AG08395 (cell line): ENCODE measurements at regions not wholly inside any gene's neighbourhood (a gene's known extent, or its start where the extent isn't known, plus 50 kb on each side); places are given as distances from the start of the nearest gene placed in this dataset.

Experiments
- DNase-seq: peaks from one replicate; pipeline ENCODE4 v3.0.0; 2012; ENCODE audit warnings: mixed read lengths, low spot score

DNA sequence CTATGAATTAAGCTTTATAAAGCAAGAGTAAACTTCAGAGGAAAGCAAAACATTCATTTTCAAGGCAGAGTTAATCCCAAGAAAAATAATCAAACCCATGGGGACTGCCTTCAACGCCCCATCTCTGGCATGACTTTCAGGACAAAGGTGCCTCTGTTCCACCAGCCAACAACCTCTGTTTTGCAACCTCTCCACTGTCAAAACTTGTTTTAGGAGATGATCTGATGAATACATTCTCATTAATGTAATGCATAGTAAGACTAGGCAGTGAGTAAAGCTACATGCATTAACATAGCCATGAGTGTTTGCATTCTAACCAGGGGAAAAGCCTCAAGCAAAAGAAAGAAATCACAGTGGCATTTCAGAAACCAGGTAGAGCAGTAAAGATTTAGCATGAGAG lies 357.0 kb downstream of the FBXO15 start:
- no peak for DNase-seq

DNA sequence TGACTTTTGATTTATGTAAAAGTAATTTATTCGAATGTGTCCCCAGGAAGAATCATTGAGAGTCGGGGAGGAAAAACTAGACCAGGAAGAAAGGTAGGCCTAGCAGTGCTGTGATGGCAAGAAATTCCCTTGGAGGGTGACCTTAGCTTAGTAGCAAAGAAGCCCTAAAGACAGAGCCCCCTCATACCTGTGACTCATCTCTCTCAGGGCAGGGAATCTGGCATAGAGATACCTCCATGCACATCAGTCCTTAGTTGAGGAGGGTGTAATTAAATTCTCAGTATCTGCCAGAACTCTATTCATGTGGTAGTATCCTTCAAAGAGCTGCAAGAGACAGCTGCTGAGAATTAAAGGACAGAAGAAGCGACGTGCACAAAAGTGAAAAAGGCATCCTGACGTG lies 360.3 kb downstream of the FBXO15 start:
- no peak for DNase-seq

DNA sequence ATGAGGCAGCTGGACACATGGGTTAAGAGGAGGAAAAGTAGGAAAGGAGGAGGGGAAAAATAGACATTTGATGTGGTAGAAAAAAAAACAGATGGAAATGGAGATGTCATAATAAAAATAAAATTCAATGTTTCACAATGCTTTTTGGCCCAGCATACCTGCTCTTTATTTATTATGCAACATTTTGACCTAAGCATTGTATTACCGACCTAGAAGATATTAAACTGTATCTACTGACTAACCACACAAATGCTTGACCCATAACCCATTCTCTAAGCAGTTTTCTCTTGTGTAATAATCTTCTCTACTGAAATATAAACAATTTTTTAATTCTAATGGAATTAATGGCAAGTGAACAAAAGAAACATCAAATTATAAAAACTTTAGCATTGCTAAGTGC lies 362.3 kb downstream of the FBXO15 start:
- DNase-seq = no peak

DNA sequence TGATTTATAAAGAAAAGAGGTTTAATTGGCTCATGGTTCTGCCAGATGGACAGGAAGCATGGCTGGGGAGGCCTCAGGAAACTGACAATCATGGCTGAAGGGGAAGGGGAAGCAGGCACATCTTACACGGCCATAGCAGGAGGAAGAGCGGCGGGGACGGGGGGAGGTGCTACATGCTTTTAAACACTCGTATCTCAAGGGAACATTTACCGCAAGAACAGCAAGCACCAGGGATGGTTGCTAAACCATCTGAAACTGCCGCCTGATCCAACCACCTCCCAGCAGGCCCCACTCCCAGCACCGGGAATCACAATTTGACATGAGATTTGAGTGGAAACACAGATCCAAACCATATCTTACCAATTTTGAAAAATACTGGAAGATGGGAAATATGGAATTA lies 362.8 kb downstream of the FBXO15 start:
- DNase-seq = no peak

DNA sequence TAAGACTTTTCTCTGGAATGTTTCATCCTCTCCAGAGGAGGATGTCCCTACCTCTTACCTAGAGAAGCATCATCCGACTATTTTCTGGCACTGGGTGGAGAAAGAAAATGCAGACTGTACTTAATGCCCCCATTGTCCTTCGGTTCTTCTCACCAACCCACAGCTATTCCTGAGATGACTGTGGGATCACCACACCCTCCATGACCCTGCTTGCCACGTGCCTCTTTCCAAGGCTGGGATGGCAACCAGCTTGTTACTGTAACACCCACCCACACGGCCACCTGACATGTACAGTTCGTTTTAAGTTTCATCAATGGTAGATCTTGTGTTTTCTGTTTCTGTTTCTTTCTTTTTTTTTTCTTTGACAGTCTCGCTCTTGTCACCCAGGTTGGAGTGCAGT lies 365.2 kb downstream of the FBXO15 start:
- DNase-seq = no peak

DNA sequence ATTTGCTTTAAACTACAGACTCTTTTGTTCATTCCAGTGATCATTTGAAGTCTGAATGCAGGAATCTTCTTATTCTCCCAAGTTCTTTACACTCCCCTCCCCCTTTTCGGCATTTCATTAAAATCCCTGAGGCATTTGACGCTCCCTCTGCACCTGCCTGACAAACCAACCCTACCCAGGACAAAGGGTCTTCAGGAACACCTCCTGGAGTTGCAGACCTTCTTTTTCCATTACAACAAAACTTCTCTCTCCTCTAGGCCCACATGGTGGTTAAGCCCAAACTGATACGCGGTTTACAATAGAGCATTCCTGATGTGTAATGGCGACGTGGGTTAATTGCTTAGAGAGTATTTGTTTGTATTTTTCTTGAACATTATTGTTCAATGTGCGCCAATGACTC lies 367.4 kb downstream of the FBXO15 start:
- no peak for DNase-seq

DNA sequence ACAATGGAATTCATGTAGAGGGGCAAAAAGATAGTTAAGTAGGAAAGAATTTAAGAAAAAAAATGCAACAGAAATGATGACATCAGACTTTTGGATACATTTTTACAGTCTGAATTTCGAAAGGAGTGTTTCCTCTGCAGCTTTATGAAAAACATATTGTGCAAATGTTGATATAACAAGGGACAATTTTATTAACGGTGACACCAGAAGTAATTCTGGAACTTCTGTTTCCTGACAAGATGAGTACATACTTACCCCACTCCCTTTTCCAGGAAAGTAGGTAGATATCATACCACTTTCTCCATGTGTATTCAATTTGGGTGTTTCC lies 369.6 kb downstream of the FBXO15 start:
- DNase-seq = no peak

DNA sequence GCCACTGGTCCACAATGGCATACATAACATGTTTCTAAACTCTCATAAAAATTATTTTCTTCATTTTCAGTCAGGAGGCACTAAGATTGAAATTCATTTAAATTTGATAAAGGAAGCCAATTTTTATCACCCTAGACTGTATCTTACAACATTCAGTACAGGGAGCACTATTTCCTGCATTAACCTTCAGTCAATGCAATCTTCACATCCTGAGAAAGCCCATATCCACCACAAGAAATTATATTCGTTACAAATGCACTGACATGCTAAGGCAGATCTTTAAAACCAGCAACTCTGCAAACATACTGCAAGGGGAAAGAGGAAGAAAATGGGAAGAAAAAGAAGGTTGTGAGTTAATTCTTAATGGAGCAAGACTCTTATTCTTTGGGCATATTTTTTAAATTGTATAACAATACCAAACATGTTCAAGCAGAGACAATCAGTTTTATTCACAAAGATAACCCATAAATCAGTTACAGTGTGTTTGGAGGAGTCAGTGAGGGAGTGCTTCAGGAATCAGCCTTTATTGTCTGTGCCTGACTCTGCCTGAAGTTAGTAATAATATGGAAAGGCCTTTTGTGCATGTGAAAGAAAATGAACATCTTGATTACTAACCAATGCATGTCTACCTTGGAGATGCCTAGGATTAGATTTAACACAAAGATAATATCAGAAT lies 370.1 kb downstream of the FBXO15 start:
- no peak for DNase-seq

DNA sequence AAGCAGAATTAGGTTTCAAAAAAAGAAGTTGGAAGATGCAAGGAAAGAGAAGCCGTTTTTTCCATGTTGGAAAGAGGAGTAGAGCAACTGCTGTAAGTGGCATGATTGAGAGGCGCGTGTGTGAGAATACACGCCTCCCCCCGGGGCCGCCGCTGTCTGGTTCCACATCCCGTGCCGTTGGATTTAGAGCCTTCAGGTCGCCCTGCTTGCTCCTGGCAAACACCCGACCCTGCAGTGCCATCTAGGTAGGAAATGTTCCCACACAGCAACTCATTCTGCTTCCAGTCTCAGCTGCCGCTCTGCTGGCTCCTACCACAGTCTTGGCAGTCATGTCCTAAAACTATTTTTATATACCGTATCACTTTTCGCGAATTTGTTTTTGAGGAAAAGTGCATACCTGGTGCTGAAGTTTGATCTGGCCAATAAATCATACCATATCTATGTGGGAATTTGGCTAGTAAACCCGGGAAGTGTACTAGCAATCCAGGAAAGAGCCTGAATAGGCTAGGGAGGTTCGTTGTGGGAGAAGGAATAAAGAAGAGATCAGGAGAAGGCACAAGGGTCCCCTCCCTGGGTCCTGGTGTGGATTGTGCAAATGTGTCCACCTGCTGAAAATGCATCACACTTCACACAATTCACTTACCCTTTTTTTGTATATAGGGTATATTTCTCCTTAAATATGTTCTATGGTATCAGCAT lies 372.7 kb downstream of the FBXO15 start:
- DNase-seq = no peak

DNA sequence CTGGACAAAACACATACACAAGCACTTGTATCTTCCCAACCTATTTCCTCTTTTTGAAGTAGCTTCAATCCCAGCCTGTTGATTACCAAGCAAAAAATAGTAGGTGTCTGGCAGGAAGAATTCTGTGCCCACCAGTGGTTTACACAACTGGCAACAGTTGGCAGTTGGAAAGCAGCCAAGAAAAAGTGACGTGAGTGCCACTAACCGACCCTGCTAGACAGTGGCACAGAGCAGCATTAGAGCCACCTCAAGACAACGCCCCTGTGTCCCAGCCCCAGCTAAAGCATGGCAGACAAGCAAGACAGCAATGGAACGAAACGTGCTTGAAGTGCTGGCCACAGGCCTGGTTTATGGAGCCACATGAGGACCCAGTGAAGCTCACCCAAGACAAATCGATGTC lies 379.6 kb downstream of the FBXO15 start:
- DNase-seq = no peak

DNA sequence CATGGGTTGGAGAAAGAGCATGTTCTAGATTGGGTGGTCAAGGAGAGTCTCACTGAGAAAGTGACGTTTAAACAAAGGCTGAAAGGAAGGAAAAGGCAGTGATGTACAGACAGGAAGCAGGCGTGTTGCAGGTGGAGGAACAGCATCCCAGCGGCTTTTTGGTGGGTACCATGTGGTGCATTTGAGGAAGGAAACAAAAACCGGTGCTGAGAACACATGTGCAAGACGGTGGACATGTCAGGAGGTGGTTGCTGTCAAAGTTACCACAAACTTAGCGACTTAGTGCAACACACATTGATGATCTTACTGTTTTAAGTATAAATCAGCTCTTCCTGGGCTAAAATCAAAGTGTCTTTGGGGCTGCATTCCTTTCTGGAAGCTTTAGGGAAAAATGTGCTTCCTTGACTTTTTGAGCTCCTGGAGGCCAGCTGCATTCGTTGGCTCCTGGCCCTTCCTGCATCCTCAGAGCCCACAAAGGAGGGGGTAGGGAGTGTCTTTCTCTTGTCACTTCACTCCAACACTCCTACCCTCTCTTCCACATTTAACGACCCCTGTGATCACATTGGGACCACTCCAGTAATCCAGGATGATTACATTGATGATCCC lies 380.6 kb downstream of the FBXO15 start:
- no peak for DNase-seq

DNA sequence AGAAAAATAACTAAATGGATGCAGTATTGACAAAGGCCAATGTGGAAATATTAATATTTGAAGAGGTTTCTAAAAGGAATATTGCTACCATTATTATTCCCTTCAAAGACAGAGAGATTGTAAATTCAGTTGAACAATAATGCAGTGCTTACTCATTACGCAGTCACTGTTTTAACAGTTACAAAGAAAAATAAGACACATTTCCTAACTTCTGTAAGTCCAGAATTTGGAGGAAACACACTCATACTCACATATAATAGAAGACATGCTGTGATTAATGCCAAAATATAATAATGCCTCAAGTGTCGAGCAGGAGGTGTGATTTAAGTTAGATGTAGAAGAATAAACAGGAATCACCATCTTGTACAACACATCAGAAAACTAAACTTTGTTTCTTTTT lies 389.2 kb downstream of the FBXO15 start:
- no peak for DNase-seq

DNA sequence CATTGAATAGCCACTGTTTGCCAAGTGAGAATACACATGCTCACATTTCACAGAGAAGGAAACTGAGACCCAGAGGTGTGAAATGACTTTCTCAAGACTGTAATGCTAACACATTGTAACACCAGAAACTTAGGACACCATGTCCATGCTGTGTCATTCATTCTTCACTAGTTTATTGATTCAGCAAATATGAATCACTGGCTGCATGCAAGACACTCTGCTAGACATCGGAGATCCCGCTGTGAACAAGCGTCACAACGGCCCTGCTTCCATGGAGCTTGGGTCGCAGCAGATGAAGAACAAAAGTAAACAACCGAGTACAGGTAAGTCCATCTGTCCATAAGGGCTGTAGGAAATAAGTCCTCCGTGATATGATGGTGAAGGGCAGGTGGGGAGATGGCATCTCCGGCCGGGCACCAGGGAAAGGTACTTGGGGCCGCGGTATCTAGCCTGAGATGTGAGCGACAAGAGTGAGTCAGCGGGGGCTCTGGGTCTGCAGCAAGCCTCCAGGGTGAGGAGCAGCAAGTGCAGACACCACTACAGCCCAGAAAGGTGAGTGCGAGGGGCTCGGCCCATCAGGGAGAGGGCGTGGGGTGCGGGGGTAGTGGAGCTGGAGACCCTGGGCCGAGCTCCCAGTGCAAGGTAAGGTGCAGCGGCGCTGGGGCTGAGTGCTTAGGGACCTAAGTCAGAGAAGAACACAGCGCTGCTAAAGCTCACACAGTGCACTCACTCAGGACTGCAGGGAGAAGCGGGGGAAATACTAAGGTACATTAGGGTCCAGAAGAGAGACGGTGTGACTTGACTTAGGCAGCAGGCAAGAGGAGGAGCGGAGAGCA lies 391.2 kb downstream of the FBXO15 start:
- no peak for DNase-seq

DNA sequence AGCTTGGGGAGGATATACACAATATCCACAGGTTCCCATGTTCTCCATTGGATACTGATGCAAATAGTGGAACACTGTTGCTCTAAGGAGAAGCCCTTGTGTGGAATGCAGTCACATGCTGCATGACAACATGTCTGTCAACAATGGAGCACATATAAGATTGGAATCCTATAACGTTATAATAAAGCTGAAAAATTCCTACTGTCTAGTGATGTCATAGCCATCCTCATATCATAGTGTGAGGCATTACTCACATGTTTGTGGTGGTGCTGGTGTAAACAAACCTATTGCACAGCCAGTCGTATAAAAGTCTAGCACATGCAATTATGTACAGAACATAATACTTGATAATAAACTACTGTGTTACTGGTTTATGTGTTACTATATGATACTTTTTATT lies 394.7 kb downstream of the FBXO15 start:
- DNase-seq = no peak

DNA sequence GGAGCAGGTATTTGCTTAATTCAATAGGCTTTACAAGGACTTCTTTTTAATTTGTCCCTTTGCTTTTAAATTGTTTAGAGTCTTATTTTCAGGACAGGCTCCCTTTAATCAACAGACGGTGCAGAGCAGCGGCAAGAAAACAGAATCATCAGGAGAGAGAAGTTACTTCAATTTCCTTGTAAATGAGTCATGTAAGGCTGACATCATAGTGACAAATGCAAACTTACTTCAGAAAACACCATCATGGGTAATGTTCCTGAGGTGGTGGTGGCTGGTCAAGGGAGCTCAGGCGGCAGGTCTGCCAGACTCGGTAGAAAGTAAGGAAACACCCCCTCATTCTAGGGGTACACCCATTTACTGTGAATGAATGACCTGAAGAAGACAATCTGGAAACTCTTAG lies 395.1 kb downstream of the FBXO15 start:
- no peak for DNase-seq

DNA sequence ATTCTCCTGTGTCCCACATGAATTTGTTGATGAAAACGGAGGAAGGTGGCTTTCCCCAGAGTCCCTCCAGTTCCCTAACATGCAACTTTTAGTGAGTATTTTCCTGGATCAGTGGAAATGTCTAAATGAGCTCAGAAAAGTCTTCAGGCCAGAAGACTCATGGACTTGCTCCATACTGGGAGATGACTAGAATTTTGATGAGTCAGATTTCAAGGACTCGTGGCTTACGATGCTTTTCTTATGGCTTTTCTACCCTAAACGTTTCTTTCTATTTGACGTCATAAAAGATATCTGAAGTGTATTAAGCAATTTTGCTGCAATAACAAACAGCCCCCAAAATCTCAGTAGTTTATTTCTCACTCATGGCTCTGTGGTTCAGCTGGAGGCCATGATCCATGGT lies 397.6 kb downstream of the FBXO15 start:
- DNase-seq = no peak

DNA sequence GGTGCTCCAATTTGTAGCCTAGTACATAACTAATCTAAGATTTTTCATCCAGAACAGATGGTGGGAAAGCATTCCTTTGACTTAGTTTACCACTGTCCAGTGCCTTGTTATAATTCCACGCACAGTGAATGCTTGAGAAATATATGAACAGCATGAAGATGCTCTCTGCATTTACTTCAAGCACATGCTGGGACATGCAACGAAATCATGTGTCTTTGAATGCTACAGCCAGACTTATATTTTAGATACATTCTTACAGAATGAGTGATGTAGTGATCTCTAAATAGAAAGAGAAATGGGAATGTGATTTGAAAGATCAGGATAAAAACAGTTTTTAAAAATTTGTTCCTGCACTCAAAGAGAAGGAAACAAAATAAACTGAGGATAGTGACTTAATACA lies 398.3 kb downstream of the FBXO15 start:
- DNase-seq = no peak

DNA sequence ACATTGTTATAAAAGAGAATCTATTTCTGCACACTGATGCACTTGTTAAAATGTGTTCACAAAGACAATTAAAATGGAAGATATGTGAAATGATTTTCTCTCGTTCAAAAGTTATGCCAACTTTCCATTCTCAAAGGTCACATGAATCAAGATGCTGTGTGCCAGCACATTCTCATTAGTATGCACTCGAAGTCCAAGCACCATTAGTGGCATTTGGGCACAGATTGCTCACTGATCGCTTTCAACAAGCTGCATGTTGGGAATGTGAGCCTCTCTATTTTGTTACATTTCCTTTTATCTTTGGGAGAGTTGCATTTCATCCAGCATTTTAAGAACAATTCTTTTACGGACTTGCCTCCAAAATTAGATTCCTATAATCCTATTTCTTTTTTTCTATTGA lies 398.9 kb downstream of the FBXO15 start:
- no peak for DNase-seq

DNA sequence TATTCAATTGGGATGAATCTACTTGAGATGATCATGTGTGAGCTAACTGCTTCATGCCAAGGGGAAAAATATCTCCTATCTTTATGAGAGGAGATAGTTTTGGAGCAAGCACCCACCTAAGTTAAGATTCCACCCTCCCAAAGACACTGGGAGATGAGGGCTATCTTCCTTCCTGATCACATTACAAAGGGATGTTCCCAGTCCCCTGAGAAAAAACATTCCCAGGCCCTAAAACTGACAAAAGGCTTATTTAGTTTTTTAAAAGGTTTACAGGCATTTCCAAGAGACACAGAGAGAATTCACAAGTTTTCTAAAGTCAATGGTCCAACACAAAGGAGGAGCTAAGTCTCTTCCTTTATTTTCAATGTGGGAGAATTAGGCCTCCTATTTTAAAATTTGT lies 401.5 kb downstream of the FBXO15 start:
- DNase-seq = no peak

DNA sequence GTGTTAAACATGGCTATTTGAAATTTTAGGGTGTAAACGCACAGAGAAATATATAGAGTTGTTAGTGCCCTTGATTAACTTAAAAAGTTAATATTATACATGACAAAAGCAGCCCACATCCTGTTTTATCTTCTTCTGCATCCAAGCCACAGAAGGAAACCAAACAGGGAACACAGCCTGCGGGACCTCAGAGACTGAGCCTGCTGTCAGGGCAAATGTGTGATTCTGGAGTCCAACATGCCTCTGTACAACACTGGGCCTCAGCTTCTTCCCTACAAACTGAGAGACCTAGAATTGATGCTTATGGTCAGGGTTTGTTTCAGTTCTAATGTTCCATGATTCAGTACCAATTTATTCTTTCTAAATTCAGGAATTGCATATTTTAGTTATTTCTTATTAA lies 404.7 kb downstream of the FBXO15 start:
- DNase-seq = no peak

DNA sequence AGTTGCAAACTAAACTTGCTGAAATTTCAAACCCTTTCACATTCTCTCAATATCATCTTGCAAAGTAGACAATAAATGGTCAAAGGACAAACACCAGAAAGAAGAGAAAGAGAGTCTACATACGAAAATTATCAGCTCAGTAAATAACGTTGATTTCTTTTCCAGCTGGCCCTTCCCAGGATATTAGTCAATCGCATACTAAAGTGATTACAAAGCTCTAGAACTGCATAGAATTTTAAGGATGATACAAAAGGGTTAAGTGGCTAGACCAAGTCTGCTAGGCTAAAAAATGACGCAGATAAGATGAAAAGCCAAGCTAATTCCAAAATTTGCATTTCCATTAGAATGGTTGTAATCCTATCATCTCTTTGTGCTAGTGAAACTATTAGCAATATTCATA lies 405.7 kb downstream of the FBXO15 start:
- no peak for DNase-seq

DNA sequence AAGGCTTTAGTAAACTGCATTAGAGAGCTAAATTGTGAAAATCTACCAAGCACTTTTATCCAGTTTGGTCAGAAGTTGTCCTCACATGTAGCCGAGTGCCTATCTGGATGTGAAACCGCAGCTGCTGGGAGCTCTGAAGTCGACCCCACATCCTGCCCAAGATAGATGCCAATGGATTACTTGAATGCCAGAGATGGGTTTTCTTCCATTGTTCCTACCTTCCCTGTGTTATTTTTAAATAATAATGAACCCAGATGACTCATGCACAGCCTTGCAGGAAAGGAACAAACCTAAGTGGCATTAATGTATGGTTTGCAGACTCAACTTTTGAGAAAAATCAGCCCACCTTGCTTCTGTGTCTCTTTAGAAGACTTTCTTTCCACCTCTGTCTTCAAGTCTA lies 408.5 kb downstream of the FBXO15 start:
- DNase-seq = no peak

DNA sequence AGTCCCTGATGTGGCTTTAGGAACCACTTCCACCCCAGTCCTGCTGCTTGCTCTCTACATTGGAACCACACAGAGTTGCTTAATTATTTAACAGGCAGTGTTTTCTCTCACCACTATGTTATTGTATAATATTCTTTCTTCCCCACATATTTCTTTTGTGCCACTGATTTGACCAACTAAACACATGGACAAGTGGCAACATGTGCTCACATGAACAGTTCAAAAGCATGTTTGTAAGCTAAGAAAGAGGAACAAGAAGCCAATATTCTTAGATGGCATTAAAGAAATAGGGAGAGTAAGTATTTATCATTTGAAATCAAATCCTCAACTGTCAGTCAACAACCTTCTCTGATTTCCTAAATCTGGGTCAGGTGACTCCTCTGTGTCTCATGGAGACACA lies 409.6 kb downstream of the FBXO15 start:
- DNase-seq = no peak
